Uterus (tissue), 3 donors: ENCODE measurements at regions not wholly inside any gene's neighbourhood (a gene's known extent, or its start where the extent isn't known, plus 50 kb on each side); places are given as distances from the start of the nearest gene placed in this dataset.
"Not testable (repeated sequence)": the region's sequence is repeated elsewhere in the genome, so short reads cannot be mapped to it uniquely, and the experiment has no call there.

Source experiments
- DNase-seq, 2 donors: peaks; one replicate each; pipeline ENCODE4 v3.0.0-alpha.2; 2019 to 2020
- H3K27ac ChIP-seq, 2 donors: fragments of 200-600 bp; sonication (generic); 1 replicate in 1 of 2; 2 replicates in 1 of 2; pipeline ENCODE4 v1.5.1; 2016 to 2018
- H3K27me3 ChIP-seq, 2 donors: fragments of 200-600 bp; sonication (generic); one replicate each; pipeline ENCODE4 v1.5.1; 2018 to 2019; ENCODE audit warnings: control low read depth in 1 of 2
- H3K36me3 ChIP-seq, 2 donors: fragments of 200-600 bp; sonication (generic); one replicate each; pipeline ENCODE4 v1.5.1; 2019; ENCODE audit warnings: control low read depth in 1 of 2
- H3K4me1 ChIP-seq, 2 donors: fragments of 200-600 bp; sonication (generic); one replicate each; pipeline ENCODE4 v1.5.1; 2018 to 2019; ENCODE audit warnings: control low read depth in 1 of 2
- H3K4me3 ChIP-seq, 2 donors: fragments of 200-600 bp; sonication (generic); 1 replicate in 1 of 2; 2 replicates in 1 of 2; pipeline ENCODE4 v1.5.1; 2018 to 2019; ENCODE audit warnings: mild to moderate bottlenecking in 1 of 2
- H3K9me3 ChIP-seq, 2 donors: fragments of 200-600 bp; sonication (generic); one replicate each; pipeline ENCODE4 v1.5.1; 2019; ENCODE audit warnings: control low read depth in 1 of 2
- CTCF ChIP-seq, 4 experiments: fragments of 200-600 bp in 2 of 4; fragments of 450-650 bp in 2 of 4; sonication (generic) in 2 of 4; IDR thresholded peaks; one replicate each; pipeline ENCODE4 v1.5.1; 2016 to 2019; ENCODE audit warnings: antibody characterized with exemption in 4 of 4, mild to moderate bottlenecking in 2 of 4, moderate library complexity in 1 of 4
- POLR2A ChIP-seq, 2 donors: fragments of 450-650 bp; IDR thresholded peaks; one replicate each; pipeline ENCODE4 v1.6.1; 2016; ENCODE audit warnings: antibody characterized with exemption in 2 of 2, mild to moderate bottlenecking in 1 of 2, moderate library complexity in 1 of 2
- intact Hi-C: fragments of 100-400 bp; cut with DNase I; formaldehyde crosslinking; loops from one replicate; pipeline ENCODE4 v1.15.1; 2023; ENCODE audit warnings: low total_unique reads
- donor health status: DM: yes; HTN: yes; CAD: no.

- intact Hi-C loops = no loop called here
- TF ChIP-seq CTCF (IDR thresholded peaks at IDR 0.05) (peak in 2 of 4 experiments; percentile 21 to 27), POLR2A (IDR thresholded peaks at IDR 0.05) (no peak)
- H3K36me3 ChIP-seq = no peaks in the 10 kb centered on the region
Observed at GRCh38 chr14:45610318-45610717, 357.3 kb upstream of the MIS18BP1 start.

GRCh38 chr14:45587142-45587541 is 334.1 kb upstream of the MIS18BP1 start:
- no peaks in the 10 kb centered on the region for H3K36me3 ChIP-seq
- H3K4me1 ChIP-seq = no peaks in the 10 kb centered on the region
- intact Hi-C loops = no loop called here
- H3K27me3 ChIP-seq = no peaks in the 10 kb centered on the region
- TF ChIP-seq CTCF (IDR thresholded peaks at IDR 0.05) (no peak), POLR2A (IDR thresholded peaks at IDR 0.05) (no peak)
- H3K9me3 ChIP-seq = no peaks in the 10 kb centered on the region
- no peak overlapping the region for H3K4me3 ChIP-seq
- no peak for DNase-seq
- H3K27ac ChIP-seq = no peak overlapping the region

More at GRCh38 chr14:45610318-45610717, 357.3 kb upstream of the MIS18BP1 start:
- H3K4me1 ChIP-seq = no peaks in the 10 kb centered on the region
- no peak for DNase-seq
- H3K27ac ChIP-seq = no peak overlapping the region
- H3K4me3 ChIP-seq = no peak overlapping the region
- no peaks in the 10 kb centered on the region for H3K9me3 ChIP-seq
- no peaks in the 10 kb centered on the region for H3K27me3 ChIP-seq

- intact Hi-C loops = no loop called here
- no peaks in the 10 kb centered on the region for H3K27me3 ChIP-seq
- no peak for DNase-seq
- no peaks in the 10 kb centered on the region for H3K9me3 ChIP-seq
- no peaks in the 10 kb centered on the region for H3K4me1 ChIP-seq
- no peaks in the 10 kb centered on the region for H3K36me3 ChIP-seq
- H3K27ac ChIP-seq = no peak overlapping the region
- no peak for TF ChIP-seq POLR2A (IDR thresholded peaks at IDR 0.05)
- TF ChIP-seq CTCF (IDR thresholded peaks at IDR 0.05) = no peak
- no peak overlapping the region for H3K4me3 ChIP-seq
Observed at GRCh38 chr14:45559626-45560025, 306.6 kb upstream of the MIS18BP1 start.

GRCh38 chr14:45558183-45558582 is 305.2 kb upstream of the MIS18BP1 start:
- Histone ChIP-seq H3K9me3 (no peaks in the 10 kb centered on the region), H3K4me1 (no peaks in the 10 kb centered on the region), H3K4me3 (no peak overlapping the region), H3K36me3 (no peaks in the 10 kb centered on the region), H3K27me3 (no peaks in the 10 kb centered on the region), H3K27ac (no peak overlapping the region)
- no peak for TF ChIP-seq CTCF (IDR thresholded peaks at IDR 0.05)
- no peak for TF ChIP-seq POLR2A (IDR thresholded peaks at IDR 0.05)
- DNase-seq = no peak
- intact Hi-C loops = no loop called here

- intact Hi-C loops = no loop called here
- no peak for TF ChIP-seq POLR2A (IDR thresholded peaks at IDR 0.05)
- no peak for TF ChIP-seq CTCF (IDR thresholded peaks at IDR 0.05)
Observed at GRCh38 chr14:45553981-45554380, 301.0 kb upstream of the MIS18BP1 start.

GRCh38 chr14:45551240-45551820 is 298.3 kb upstream of the MIS18BP1 start:
- H3K36me3 ChIP-seq, H3K4me3 ChIP-seq, DNase-seq, intact Hi-C loops, H3K27me3 ChIP-seq, H3K4me1 ChIP-seq, H3K9me3 ChIP-seq, H3K27ac ChIP-seq: not testable (repeated sequence)

More at GRCh38 chr14:45553981-45554380, 301.0 kb upstream of the MIS18BP1 start:
- H3K27me3 ChIP-seq = no peaks in the 10 kb centered on the region
- no peaks in the 10 kb centered on the region for H3K9me3 ChIP-seq
- H3K4me3 ChIP-seq = no peak overlapping the region
- DNase-seq = no peak
- H3K36me3 ChIP-seq = no peaks in the 10 kb centered on the region
- no peak overlapping the region for H3K27ac ChIP-seq
- H3K4me1 ChIP-seq = no peaks in the 10 kb centered on the region
